Gastrocnemius medialis (tissue), 4 donors: ENCODE measurements at regions not wholly inside any gene's neighbourhood (a gene's known extent, or its start where the extent isn't known, plus 50 kb on each side); places are given as distances from the start of the nearest gene placed in this dataset.

Source experiments
- CTCF ChIP-seq, 5 experiments: fragments of 450-650 bp in 3 of 5; fragments of 200-600 bp in 2 of 5; sonication (generic) in 2 of 5; IDR thresholded peaks in 4 of 5; conservative IDR thresholded peaks in 1 of 5; 1 replicate in 4 of 5; 2 replicates in 1 of 5; pipeline ENCODE4 v1.5.1; 2016 to 2019; ENCODE audit warnings: antibody characterized with exemption in 5 of 5, mild to moderate bottlenecking in 3 of 5, moderate library complexity in 3 of 5
- POLR2A ChIP-seq, 2 donors: fragments of 450-650 bp; IDR thresholded peaks; one replicate each; pipeline ENCODE4 v1.6.1; 2017; ENCODE audit warnings: antibody characterized with exemption in 2 of 2, mild to moderate bottlenecking in 2 of 2, moderate library complexity in 2 of 2

DNA sequence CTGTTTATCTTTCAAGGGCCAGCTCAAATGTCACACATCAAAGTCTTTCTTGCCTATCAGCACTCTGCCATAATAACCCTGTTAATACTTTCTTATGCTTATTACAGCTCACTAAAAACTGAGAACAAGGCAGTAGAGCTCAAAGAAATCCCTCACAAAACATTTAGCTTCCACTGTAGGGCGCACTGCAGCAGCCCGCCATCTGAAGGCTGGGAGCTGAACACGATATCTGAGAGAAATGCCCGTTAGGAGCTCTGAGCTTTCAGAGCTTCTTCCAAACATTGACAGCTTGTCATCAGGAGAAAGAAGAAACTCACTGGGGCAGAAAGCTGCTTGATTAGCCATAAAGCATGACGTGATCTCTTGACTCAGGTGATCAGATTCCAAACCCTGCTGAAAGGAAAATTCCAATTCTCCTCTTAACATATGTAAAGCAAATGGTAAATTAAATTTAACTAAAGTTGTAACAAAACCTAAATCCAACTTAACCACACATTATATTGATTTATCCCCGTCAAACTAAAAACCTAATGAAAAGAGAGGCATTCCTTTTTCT, 175.7 kb downstream of the C12orf50 start:
- TF ChIP-seq CTCF (IDR thresholded peaks at IDR 0.05 in 4 of 5, conservative IDR thresholded peaks at IDR 0.05 in 1 of 5) = no peak
- TF ChIP-seq POLR2A (IDR thresholded peaks at IDR 0.05) = no peak
